Adrenal gland (tissue), 9 donors: ENCODE measurements at regions not wholly inside any gene's neighbourhood (a gene's known extent, or its start where the extent isn't known, plus 50 kb on each side); places are given as distances from the start of the nearest gene placed in this dataset.

Experiments used
- DNase-seq, 7 donors: peaks; one replicate each; pipeline ENCODE4 v3.0.0-alpha.2; 2019 to 2020
- H3K27ac ChIP-seq, 5 donors: fragments of 200-600 bp; sonication (generic) in 4 of 5; 1 replicate in 3 of 5; 2 replicates in 2 of 5; pipeline versions ENCODE4 v1.5.1 to v1.8.0; 2016 to 2020; ENCODE audit warnings: mild to moderate bottlenecking in 1 of 5
- H3K27me3 ChIP-seq: fragments of 200-600 bp; 2 replicates; pipeline ENCODE4 v1.8.0; 2021
- H3K36me3 ChIP-seq, 2 donors: fragments of 200-600 bp; replicated peaks in 1 of 2; 1 replicate in 1 of 2; 2 replicates in 1 of 2; pipeline versions ENCODE4 v1.5.1 to v1.8.0; 2018 to 2022
- H3K4me1 ChIP-seq, 2 donors: fragments of 200-600 bp; replicated peaks in 1 of 2; 1 replicate in 1 of 2; 2 replicates in 1 of 2; pipeline versions ENCODE4 v1.5.1 to v1.8.0; 2018 to 2021
- H3K4me3 ChIP-seq, 4 donors: fragments of 200-600 bp; sonication (generic) in 3 of 4; one replicate each; pipeline ENCODE4 v1.5.1; 2016 to 2018
- H3K9me3 ChIP-seq, 3 donors: fragments of 200-600 bp; sonication (generic) in 1 of 3; replicated peaks in 1 of 3; 1 replicate in 2 of 3; 2 replicates in 1 of 3; pipeline versions ENCODE4 v1.5.1 to v1.8.0; 2016 to 2021
- POLR2A ChIP-seq, 2 donors: fragments of 450-650 bp; IDR thresholded peaks; one replicate each; pipeline ENCODE4 v1.6.1; 2017; ENCODE audit warnings: antibody characterized with exemption in 2 of 2, mild to moderate bottlenecking in 2 of 2, moderate library complexity in 1 of 2
- WGBS, 4 donors: extraction: QIAGEN DNeasy Blood & Tissue Kit in 2 of 4; methylation state at CpG; one replicate each; pipeline versions ENCODE4 v1.1.5 to v1.1.7; 2013 to 2017; 5-methylcytosine and 5-hydroxymethylcytosine counted together
- intact Hi-C, 2 donors: fragments of 100-400 bp; cut with DNase I; formaldehyde crosslinking; loops; one replicate each; pipeline versions ENCODE4 v1.14.1 to v1.15.0; 2022 to 2023
- TF ChIP-seq, protein P1 (sequence below), 6 experiments: fragments of 450-650 bp in 4 of 6; fragments of 200-600 bp in 2 of 6; sonication (generic) in 1 of 6; IDR thresholded peaks; 1 replicate in 5 of 6; 2 replicates in 1 of 6; pipeline versions ENCODE4 v1.5.1 to v1.8.0; 2016 to 2021; ENCODE audit warnings: antibody characterized with exemption in 6 of 6, mild to moderate bottlenecking in 2 of 6, moderate library complexity in 1 of 6
- donor health status: healthy with polysubstance abuse.
- donor health status: Bipolar disorder and iron deficiency.
- donor health status: DM: yes; HTN: yes; CAD: no.
- donor health status: DM: no; HTN: no; CAD: no.
- donor health status: DM: no; HTN: no; CAD: no.

DNA sequence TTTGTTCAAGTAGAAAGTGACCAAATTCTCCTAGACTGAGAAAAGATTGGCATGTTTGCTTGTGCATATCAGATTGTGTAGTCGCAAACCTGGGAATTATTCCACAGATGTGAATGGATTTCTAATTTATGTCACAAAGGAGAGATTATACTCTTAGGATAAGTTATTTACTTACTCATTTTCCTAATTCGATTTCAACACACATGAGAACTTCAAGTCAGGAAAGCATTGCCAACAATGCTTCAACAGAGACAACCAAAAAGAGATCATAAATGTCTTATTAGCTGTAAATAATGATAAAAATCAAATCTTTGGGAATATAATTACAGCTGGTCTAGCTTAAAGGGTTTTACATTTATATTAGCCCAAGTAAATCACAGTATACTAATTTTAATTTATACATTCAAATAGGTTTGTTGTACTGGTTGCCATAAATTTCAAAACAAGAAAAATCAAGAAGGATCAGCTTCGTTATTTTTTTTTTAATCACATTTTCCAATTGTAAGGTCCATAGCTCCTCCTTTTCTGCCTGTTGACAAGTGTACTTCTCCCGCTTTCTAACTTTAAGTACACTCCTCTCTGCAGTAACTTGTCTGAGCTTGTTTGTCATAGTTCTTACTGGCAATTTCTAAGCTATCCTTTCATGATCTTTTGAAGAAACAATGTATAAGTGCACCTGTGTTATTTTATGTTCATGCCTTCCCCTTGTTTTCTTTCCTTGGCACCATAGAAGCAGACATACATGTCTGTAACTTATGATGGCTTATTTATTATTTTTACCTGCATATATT is 246.6 kb downstream of the DEPDC1B start:
- no peaks in the 10 kb centered on the region for H3K36me3 ChIP-seq
- TF ChIP-seq, protein P1, sequence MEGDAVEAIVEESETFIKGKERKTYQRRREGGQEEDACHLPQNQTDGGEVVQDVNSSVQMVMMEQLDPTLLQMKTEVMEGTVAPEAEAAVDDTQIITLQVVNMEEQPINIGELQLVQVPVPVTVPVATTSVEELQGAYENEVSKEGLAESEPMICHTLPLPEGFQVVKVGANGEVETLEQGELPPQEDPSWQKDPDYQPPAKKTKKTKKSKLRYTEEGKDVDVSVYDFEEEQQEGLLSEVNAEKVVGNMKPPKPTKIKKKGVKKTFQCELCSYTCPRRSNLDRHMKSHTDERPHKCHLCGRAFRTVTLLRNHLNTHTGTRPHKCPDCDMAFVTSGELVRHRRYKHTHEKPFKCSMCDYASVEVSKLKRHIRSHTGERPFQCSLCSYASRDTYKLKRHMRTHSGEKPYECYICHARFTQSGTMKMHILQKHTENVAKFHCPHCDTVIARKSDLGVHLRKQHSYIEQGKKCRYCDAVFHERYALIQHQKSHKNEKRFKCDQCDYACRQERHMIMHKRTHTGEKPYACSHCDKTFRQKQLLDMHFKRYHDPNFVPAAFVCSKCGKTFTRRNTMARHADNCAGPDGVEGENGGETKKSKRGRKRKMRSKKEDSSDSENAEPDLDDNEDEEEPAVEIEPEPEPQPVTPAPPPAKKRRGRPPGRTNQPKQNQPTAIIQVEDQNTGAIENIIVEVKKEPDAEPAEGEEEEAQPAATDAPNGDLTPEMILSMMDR (IDR thresholded peaks at IDR 0.05), result no peak
- TF ChIP-seq POLR2A (IDR thresholded peaks at IDR 0.05), result no peak
- H3K27ac ChIP-seq, result no peak overlapping the region
- no peaks in the 10 kb centered on the region for H3K27me3 ChIP-seq
- H3K4me1 ChIP-seq, result no peaks in the 10 kb centered on the region
- H3K4me3 ChIP-seq, result no peak overlapping the region
- 68 to 81% (median 73%) methylated on average over 4 of the region's 4 CpGs for WGBS, 4 donors
- intact Hi-C loops, result no loop called here
- DNase-seq, result no peak
- H3K9me3 ChIP-seq, result no peaks in the 10 kb centered on the region

DNA sequence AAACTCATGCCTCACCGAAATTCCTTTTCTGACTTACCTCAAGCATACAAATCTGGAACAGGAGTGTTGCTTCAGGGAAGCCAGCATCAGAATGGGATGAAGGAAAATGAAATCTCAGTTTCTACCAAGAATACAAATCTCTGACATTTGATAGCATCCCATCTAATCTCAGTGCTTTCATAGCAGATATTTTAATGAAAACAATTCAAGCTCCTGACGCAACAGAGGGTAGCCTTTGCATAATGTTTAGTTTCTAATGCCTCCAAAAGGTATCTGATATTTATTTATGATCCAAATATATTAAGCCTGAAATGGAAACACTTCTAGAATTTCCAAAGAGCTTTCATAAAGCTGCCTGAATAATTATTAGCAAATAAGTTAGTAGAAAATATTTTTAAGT is 251.4 kb downstream of the DEPDC1B start:
- Histone ChIP-seq H3K9me3 (no peaks in the 10 kb centered on the region), H3K27me3 (no peaks in the 10 kb centered on the region), H3K27ac (no peak overlapping the region), H3K36me3 (no peaks in the 10 kb centered on the region), H3K4me3 (no peak overlapping the region), H3K4me1 (no peaks in the 10 kb centered on the region)
- TF ChIP-seq POLR2A (IDR thresholded peaks at IDR 0.05), result no peak
- TF ChIP-seq, protein P1 (IDR thresholded peaks at IDR 0.05), result no peak
- WGBS, 4 donors, result 65 to 76% (median 70%) methylated on average over 2 of the region's 2 CpGs
- intact Hi-C loops, result no loop called here
- no peak for DNase-seq

DNA sequence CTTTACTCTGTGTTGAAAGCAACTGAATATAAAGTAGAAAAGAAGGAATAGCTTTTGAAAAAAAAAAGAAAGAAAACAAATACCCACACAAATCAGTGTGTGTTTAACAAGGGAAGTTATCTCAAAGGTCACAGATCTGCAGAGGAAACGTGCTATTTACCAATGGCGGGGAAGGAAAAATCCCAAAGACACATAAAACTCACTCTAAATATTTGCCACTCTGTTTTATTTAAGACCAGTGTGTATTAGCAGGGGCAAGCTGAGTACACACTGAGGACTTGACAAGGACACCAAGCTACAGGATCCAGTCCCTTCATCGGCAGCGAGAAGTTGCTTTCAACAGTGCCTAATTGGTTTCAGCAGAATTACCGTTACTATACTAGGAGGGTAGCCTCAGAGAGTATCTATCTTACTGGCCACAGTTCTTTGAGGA is 252.5 kb downstream of the DEPDC1B start:
- no peak overlapping the region for H3K4me3 ChIP-seq
- no peaks in the 10 kb centered on the region for H3K4me1 ChIP-seq
- no peaks in the 10 kb centered on the region for H3K27me3 ChIP-seq
- DNase-seq, result no peak
- intact Hi-C loops, result no loop called here
- no peaks in the 10 kb centered on the region for H3K36me3 ChIP-seq
- 53 to 71% (median 61%) methylated on average over 5 of the region's 5 CpGs for WGBS, 4 donors
- no peak overlapping the region for H3K27ac ChIP-seq
- TF ChIP-seq, protein P1 (IDR thresholded peaks at IDR 0.05), result no peak
- TF ChIP-seq POLR2A (IDR thresholded peaks at IDR 0.05), result no peak
- H3K9me3 ChIP-seq, result no peaks in the 10 kb centered on the region

- Histone ChIP-seq H3K4me1 (no peaks in the 10 kb centered on the region), H3K4me3 (no peak overlapping the region), H3K27me3 (no peaks in the 10 kb centered on the region), H3K9me3 (no peaks in the 10 kb centered on the region), H3K36me3 (no peaks in the 10 kb centered on the region), H3K27ac (no peak overlapping the region)
- intact Hi-C loops, result no loop called here
- no peak for DNase-seq
- 61 to 69% (median 64%) methylated on average over 3 of the region's 3 CpGs for WGBS, 4 donors
- TF ChIP-seq, protein P1 (IDR thresholded peaks at IDR 0.05), result no peak
- TF ChIP-seq POLR2A (IDR thresholded peaks at IDR 0.05), result no peak
Measured at GRCh38 chr5:60446917-60447316, 253.0 kb downstream of the DEPDC1B start.
